Vagina (tissue), 2 donors: ENCODE measurements at regions not wholly inside any gene's neighbourhood (a gene's known extent, or its start where the extent isn't known, plus 50 kb on each side); places are given as distances from the start of the nearest gene placed in this dataset.

Source experiments
- CTCF ChIP-seq, 3 experiments: fragments of 450-650 bp in 2 of 3; fragments of 200-600 bp in 1 of 3; sonication (generic) in 1 of 3; IDR thresholded peaks; one replicate each; pipeline ENCODE4 v1.5.1; 2017 to 2019; ENCODE audit warnings: antibody characterized with exemption in 3 of 3, mild to moderate bottlenecking in 2 of 3, moderate library complexity in 2 of 3
- POLR2A ChIP-seq, 2 donors: fragments of 450-650 bp; IDR thresholded peaks; one replicate each; pipeline ENCODE4 v1.6.1; 2017; ENCODE audit warnings: antibody characterized with exemption in 2 of 2, mild to moderate bottlenecking in 2 of 2, moderate library complexity in 2 of 2
- POLR2AphosphoS5 ChIP-seq, 2 donors: sonication (generic); formaldehyde crosslinking; IDR thresholded peaks; one replicate each; pipeline ENCODE4 v1.9.0; 2017; ENCODE audit warnings: antibody characterized with exemption in 2 of 2, mild to moderate bottlenecking in 2 of 2, low read depth in 1 of 2; ENCODE audit not compliant: insufficient read depth in 1 of 2

DNA sequence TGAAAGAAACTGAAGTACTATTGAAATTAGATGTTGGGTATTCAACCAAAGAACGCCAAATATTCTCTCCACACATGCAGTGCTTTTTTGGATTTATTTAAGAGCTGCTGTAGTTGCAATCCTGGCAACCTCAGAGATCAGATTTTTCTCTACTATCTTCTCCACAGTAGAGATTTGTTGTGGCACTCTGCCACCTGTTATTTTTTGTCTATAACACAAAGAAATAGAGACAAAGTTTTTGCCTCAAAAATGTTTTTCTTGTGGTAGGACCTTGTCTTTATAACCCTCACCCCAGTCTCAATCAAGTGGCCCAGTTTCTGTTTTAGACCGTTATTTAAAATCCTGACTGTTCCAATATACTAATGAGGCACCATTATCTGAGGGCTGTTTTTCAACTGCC is 79.4 kb downstream of the SCG2 start:
- no peak for TF ChIP-seq POLR2A (IDR thresholded peaks at IDR 0.05)
- no peak for TF ChIP-seq CTCF (IDR thresholded peaks at IDR 0.05)
- TF ChIP-seq POLR2AphosphoS5 (IDR thresholded peaks at IDR 0.05; ENCODE audit: insufficient read depth in 1 of 2, low read depth in 1 of 2), result no peak
